Breast epithelium (tissue), 3 donors: ENCODE measurements at regions not wholly inside any gene's neighbourhood (a gene's known extent, or its start where the extent isn't known, plus 50 kb on each side); places are given as distances from the start of the nearest gene placed in this dataset.

Experiments used
- POLR2A ChIP-seq: fragments of 450-650 bp; IDR thresholded peaks from one replicate; pipeline ENCODE4 v1.6.1; 2016; ENCODE audit warnings: antibody characterized with exemption, mild to moderate bottlenecking, moderate library complexity
- POLR2AphosphoS5 ChIP-seq, 3 donors: sonication (generic); formaldehyde crosslinking; IDR thresholded peaks; one replicate each; pipeline ENCODE4 v1.6.1; 2017; ENCODE audit warnings: antibody characterized with exemption in 3 of 3
- TF ChIP-seq, protein P1 (sequence below), 3 donors: fragments of 450-650 bp; IDR thresholded peaks; one replicate each; pipeline ENCODE4 v1.5.1; 2016 to 2017; ENCODE audit warnings: antibody characterized with exemption in 3 of 3, mild to moderate bottlenecking in 3 of 3, moderate library complexity in 3 of 3

DNA sequence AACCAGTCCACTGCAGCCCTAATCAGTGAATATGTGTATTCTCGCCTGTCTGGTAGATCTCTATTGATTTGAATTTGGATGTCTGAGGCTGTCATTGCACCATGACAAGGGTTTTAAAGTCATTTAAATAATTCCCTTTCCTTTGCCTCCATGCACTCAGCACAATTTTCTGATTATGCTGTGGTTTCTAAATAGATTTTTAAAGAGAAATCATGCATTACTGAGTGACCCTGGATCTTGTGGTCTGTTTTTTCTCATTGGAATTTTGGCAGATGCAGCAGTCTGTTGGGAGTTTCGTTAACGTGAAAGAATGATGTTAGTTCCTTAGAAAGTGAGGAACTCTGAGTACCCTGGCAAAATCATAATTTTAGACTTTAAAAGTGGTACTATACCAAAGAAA is 396.0 kb downstream of the LRRC70 start:
- no peak for TF ChIP-seq POLR2A
- TF ChIP-seq, protein P1, sequence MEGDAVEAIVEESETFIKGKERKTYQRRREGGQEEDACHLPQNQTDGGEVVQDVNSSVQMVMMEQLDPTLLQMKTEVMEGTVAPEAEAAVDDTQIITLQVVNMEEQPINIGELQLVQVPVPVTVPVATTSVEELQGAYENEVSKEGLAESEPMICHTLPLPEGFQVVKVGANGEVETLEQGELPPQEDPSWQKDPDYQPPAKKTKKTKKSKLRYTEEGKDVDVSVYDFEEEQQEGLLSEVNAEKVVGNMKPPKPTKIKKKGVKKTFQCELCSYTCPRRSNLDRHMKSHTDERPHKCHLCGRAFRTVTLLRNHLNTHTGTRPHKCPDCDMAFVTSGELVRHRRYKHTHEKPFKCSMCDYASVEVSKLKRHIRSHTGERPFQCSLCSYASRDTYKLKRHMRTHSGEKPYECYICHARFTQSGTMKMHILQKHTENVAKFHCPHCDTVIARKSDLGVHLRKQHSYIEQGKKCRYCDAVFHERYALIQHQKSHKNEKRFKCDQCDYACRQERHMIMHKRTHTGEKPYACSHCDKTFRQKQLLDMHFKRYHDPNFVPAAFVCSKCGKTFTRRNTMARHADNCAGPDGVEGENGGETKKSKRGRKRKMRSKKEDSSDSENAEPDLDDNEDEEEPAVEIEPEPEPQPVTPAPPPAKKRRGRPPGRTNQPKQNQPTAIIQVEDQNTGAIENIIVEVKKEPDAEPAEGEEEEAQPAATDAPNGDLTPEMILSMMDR (IDR thresholded peaks at IDR 0.05): no peak
- TF ChIP-seq POLR2AphosphoS5 (IDR thresholded peaks at IDR 0.05): no peak
